ENCODE measurements at regions not wholly inside any gene's neighbourhood (a gene's known extent, or its start where the extent isn't known, plus 50 kb on each side); places are given as distances from the start of the nearest gene placed in this dataset.

GRCh38 chr6:17012421-17013225 lies 89.2 kb upstream of the STMND1 start:
- TF ChIP-seq POLR2A (IDR thresholded peaks at IDR 0.05) (no peak), EP300 (IDR thresholded peaks at IDR 0.05; ENCODE audit: low read depth) (no peak), POLR2AphosphoS5 (IDR thresholded peaks at IDR 0.05) (peak in 1 of 3 donors; percentile 74)
- TF ChIP-seq, protein P1, sequence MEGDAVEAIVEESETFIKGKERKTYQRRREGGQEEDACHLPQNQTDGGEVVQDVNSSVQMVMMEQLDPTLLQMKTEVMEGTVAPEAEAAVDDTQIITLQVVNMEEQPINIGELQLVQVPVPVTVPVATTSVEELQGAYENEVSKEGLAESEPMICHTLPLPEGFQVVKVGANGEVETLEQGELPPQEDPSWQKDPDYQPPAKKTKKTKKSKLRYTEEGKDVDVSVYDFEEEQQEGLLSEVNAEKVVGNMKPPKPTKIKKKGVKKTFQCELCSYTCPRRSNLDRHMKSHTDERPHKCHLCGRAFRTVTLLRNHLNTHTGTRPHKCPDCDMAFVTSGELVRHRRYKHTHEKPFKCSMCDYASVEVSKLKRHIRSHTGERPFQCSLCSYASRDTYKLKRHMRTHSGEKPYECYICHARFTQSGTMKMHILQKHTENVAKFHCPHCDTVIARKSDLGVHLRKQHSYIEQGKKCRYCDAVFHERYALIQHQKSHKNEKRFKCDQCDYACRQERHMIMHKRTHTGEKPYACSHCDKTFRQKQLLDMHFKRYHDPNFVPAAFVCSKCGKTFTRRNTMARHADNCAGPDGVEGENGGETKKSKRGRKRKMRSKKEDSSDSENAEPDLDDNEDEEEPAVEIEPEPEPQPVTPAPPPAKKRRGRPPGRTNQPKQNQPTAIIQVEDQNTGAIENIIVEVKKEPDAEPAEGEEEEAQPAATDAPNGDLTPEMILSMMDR (IDR thresholded peaks at IDR 0.05): peak in 1 of 5 experiments; percentile 8
- 66 to 78% methylated on average over 10 to 12 of the region's 12 CpGs for WGBS, 2 donors (ENCODE audit: low coverage in 1 of 2)
- DNase-seq: peak; percentile 10
- Histone ChIP-seq H3K9me3 (no peaks in the 10 kb centered on the region), H3K27me3 (no peaks in the 10 kb centered on the region), H3K4me1 (no peaks in the 10 kb centered on the region), H3K4me3 (no peak overlapping the region), H3K27ac (peak overlapping the region; percentile 52 to 70 (median 69)), H3K36me3 (no peaks in the 10 kb centered on the region)
- in situ Hi-C loops (cut with MboI; ENCODE audit: low pct_ligation_motif_present in 1 of 4, low pct_unique_long_range_greater_than_20kb in 1 of 4, low sequenced_read_pairs in 3 of 4): no loop called here
- intact Hi-C loops (cut with DNase I; ENCODE audit: low total_unique reads): no loop called here

GRCh38 chr6:17011985-17012384 lies 89.9 kb upstream of the STMND1 start:
- intact Hi-C loops (cut with DNase I; ENCODE audit: low total_unique reads) (no loop called here), in situ Hi-C loops (cut with MboI; ENCODE audit: low pct_ligation_motif_present in 1 of 4, low pct_unique_long_range_greater_than_20kb in 1 of 4, low sequenced_read_pairs in 3 of 4) (no loop called here)
- H3K4me3 ChIP-seq: no peak overlapping the region

DNA sequence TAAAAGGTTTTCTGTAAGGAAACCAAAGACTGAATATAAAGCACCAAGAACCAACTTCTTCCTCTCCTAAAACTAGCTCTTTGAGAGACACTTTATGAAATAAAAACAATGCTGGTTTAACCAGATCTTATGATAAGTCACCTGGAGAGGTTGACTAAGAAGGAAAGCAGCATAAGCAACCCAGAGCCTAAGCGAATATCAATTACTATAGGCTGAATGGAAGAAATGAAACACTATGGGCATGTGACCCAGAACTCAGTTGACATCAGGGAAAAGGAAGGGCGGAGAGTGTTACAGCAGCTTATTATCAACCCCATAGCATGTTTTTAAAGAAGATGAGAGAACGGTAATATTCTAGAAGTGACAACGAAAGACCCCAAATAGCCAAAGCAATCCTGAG lies 94.1 kb upstream of the STMND1 start:
- TF ChIP-seq EP300 (IDR thresholded peaks at IDR 0.05; ENCODE audit: low read depth): no peak
- TF ChIP-seq POLR2AphosphoS5 (IDR thresholded peaks at IDR 0.05): no peak
- TF ChIP-seq, protein P1 (IDR thresholded peaks at IDR 0.05): no peak
- TF ChIP-seq POLR2A (IDR thresholded peaks at IDR 0.05): no peak
- in situ Hi-C loops (cut with MboI; ENCODE audit: low pct_ligation_motif_present in 1 of 4, low pct_unique_long_range_greater_than_20kb in 1 of 4, low sequenced_read_pairs in 3 of 4): no loop called here
- WGBS, 2 donors (ENCODE audit: low coverage in 1 of 2): 86 to 89% methylated on average over 3 to 4 of the region's 4 CpGs
- Histone ChIP-seq H3K4me1 (no peaks in the 10 kb centered on the region), H3K36me3 (no peaks in the 10 kb centered on the region), H3K27me3 (no peaks in the 10 kb centered on the region), H3K4me3 (no peak overlapping the region), H3K9me3 (no peaks in the 10 kb centered on the region), H3K27ac (no peak overlapping the region)
- intact Hi-C loops (cut with DNase I; ENCODE audit: low total_unique reads): no loop called here
- no peak for DNase-seq

More at GRCh38 chr6:17011985-17012384, 89.9 kb upstream of the STMND1 start:
- Histone ChIP-seq H3K27me3 (no peaks in the 10 kb centered on the region), H3K36me3 (no peaks in the 10 kb centered on the region), H3K4me1 (no peaks in the 10 kb centered on the region), H3K9me3 (no peaks in the 10 kb centered on the region), H3K27ac (peak overlapping the region; percentile 52 to 70 (median 69))
- WGBS, 2 donors (ENCODE audit: low coverage in 1 of 2): 85 to 86% methylated on average over 4 to 5 of the region's 5 CpGs
- TF ChIP-seq POLR2A (IDR thresholded peaks at IDR 0.05) (no peak), EP300 (IDR thresholded peaks at IDR 0.05; ENCODE audit: low read depth) (no peak), POLR2AphosphoS5 (IDR thresholded peaks at IDR 0.05) (no peak)
- TF ChIP-seq, protein P1 (IDR thresholded peaks at IDR 0.05): no peak
- no peak for DNase-seq

DNA sequence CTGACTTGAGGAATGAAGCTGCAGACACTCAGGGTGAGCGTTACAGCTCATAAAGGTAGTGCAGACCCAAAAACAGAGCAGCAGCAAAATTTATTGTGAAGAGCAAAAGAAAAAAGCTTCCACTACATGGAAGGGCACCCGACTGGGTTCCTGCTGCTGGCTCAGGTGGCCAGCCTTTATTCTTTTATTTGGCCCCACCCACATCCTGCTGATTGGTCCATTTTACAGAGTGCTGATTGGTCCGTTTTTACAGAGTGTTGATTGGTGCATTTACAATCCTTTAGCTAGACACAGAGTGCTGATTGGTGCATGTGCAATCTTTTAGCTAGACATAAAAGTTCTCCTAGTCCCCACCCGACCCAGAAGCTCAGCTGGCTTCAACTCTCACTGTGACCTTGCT lies 95.3 kb upstream of the STMND1 start:
- no peaks in the 10 kb centered on the region for H3K27me3 ChIP-seq
- no peak overlapping the region for H3K4me3 ChIP-seq
- H3K4me1 ChIP-seq: no peaks in the 10 kb centered on the region
- in situ Hi-C loops (cut with MboI; ENCODE audit: low pct_ligation_motif_present in 1 of 4, low pct_unique_long_range_greater_than_20kb in 1 of 4, low sequenced_read_pairs in 3 of 4) (no loop called here), intact Hi-C loops (cut with DNase I; ENCODE audit: low total_unique reads) (no loop called here)
- TF ChIP-seq POLR2AphosphoS5 (IDR thresholded peaks at IDR 0.05) (no peak), EP300 (IDR thresholded peaks at IDR 0.05; ENCODE audit: low read depth) (no peak), POLR2A (IDR thresholded peaks at IDR 0.05) (no peak)
- TF ChIP-seq, protein P1 (IDR thresholded peaks at IDR 0.05): no peak
- DNase-seq: no peak
- no peaks in the 10 kb centered on the region for H3K9me3 ChIP-seq
- H3K27ac ChIP-seq: no peak overlapping the region
- WGBS, 2 donors (ENCODE audit: low coverage in 1 of 2): 70 to 78% methylated on average over 2 to 4 of the region's 4 CpGs
- H3K36me3 ChIP-seq: no peaks in the 10 kb centered on the region
